UCSD-AML1 (cell line): ENCODE measurements at regions not wholly inside any gene's neighbourhood (a gene's known extent, or its start where the extent isn't known, plus 50 kb on each side); places are given as distances from the start of the nearest gene placed in this dataset.
"Not testable (repeated sequence)": the region's sequence is repeated elsewhere in the genome, so short reads cannot be mapped to it uniquely, and the experiment has no call there.

Experiments
- DNase-seq: peaks from one replicate; lab custom pipeline; 2025; ENCODE audit not compliant: unreplicated experiment; lab: John Stamatoyannopoulos, UW

GRCh38 chr16:65313936-65314626 is 192.2 kb upstream of the CDH11 start:
- no peak for DNase-seq

- no peak for DNase-seq
Measured at GRCh38 chr16:65312795-65313194, 190.9 kb upstream of the CDH11 start.

GRCh38 chr16:65312071-65312470 is 190.2 kb upstream of the CDH11 start:
- no peak for DNase-seq

GRCh38 chr16:65310491-65310890 is 188.6 kb upstream of the CDH11 start:
- not testable (repeated sequence) for DNase-seq

- DNase-seq, result no peak
Measured at GRCh38 chr16:65309354-65309753, 187.5 kb upstream of the CDH11 start.

- DNase-seq, result no peak
Measured at GRCh38 chr16:65308506-65308905, 186.6 kb upstream of the CDH11 start.

- no peak for DNase-seq
Measured at GRCh38 chr16:65307286-65307685, 185.4 kb upstream of the CDH11 start.

GRCh38 chr16:65306722-65307121 is 184.9 kb upstream of the CDH11 start:
- no peak for DNase-seq

- no peak for DNase-seq
Measured at GRCh38 chr16:65306300-65306699, 184.4 kb upstream of the CDH11 start.

GRCh38 chr16:65305266-65305959 is 183.6 kb upstream of the CDH11 start:
- no peak for DNase-seq

GRCh38 chr16:65301029-65301428 is 179.2 kb upstream of the CDH11 start:
- DNase-seq, result no peak

GRCh38 chr16:65297453-65297852 is 175.6 kb upstream of the CDH11 start:
- no peak for DNase-seq

- no peak for DNase-seq
Measured at GRCh38 chr16:65295527-65295926, 173.7 kb upstream of the CDH11 start.

- no peak for DNase-seq
Measured at GRCh38 chr16:65294708-65295107, 172.8 kb upstream of the CDH11 start.

- DNase-seq, result no peak
Measured at GRCh38 chr16:65294165-65294564, 172.3 kb upstream of the CDH11 start.

- DNase-seq, result no peak
Measured at GRCh38 chr16:65289022-65289421, 167.2 kb upstream of the CDH11 start.

- DNase-seq, result no peak
Measured at GRCh38 chr16:65287307-65287706, 165.4 kb upstream of the CDH11 start.

- no peak for DNase-seq
Measured at GRCh38 chr16:65285128-65286048, 163.5 kb upstream of the CDH11 start.

- no peak for DNase-seq
Measured at GRCh38 chr16:65284626-65285025, 162.8 kb upstream of the CDH11 start.

GRCh38 chr16:65283181-65283651 is 161.4 kb upstream of the CDH11 start:
- DNase-seq, result no peak

- no peak for DNase-seq
Measured at GRCh38 chr16:65281586-65281985, 159.7 kb upstream of the CDH11 start.
